Inflammatory macrophage (primary cell): ENCODE measurements at regions not wholly inside any gene's neighbourhood (a gene's known extent, or its start where the extent isn't known, plus 50 kb on each side); places are given as distances from the start of the nearest gene placed in this dataset.
"Not testable (repeated sequence)": the region's sequence is repeated elsewhere in the genome, so short reads cannot be mapped to it uniquely, and the experiment has no call there.

Experiments used
- DNase-seq, 2 donors: peaks; one replicate each; pipeline ENCODE4 v3.0.0-alpha.2; 2020 to 2022

- DNase-seq: not testable (repeated sequence)
These were observed 121.1 kb upstream of the SESTD1 start for GRCh38 chr2:179385756-179386155.

DNA sequence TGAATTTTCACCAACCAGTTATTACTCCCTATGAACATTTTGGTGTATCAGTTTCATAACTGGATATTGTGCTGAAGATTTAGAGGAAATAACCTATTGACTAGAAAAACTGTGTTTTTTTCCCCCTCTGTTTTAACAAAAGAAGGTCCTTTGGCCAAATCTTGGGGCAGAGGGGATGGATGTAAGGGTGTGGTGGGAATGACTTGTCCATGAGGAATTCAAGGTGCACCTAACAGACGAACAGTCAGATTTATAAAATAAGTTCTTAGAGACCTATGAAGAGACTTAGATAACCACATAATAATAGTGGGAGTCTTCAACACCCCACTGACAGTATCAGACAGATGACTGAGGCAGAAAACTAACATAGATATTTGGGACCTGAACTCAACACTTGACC, 119.3 kb upstream of the SESTD1 start:
- no peak for DNase-seq

GRCh38 chr2:179377296-179377695, 112.7 kb upstream of the SESTD1 start:
- no peak for DNase-seq

DNA sequence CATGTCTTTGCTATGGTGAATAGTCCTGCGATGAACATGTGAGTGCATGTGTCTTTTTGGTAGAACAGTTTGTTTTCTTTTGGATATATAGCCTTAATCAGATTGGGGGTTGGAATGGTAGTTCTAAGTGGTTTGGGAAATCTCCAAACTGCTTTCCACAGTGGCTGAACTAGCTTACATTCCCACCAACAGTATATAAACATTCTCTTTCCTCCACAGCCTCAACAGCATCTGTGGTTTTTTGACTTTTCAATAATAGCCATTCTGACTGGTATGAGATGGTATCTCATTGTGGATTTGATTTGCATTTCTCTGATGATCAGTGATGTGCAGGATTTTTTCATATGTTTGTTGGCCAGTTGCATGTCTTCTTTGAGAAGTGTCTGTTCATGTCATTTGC, 112.2 kb upstream of the SESTD1 start:
- DNase-seq: no peak

DNA sequence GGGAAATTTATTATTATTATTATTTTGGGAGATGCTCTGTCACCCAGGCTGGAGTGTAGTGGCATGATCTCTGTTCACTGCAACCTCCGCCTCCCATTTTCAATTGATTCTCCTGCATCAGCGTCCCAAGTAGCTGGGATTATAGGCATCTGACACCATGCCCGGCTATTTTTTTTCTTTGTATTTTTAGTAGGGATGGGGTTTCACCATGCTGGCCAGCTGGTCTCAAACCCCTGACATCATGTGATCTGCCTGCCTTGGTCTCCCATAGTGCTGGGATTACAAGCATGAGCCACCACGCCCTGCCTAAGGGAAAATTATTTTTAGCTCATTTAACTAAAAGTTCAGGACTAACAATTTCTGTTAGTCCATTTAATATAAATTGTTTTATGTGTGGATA, 109.2 kb upstream of the SESTD1 start:
- no peak for DNase-seq

- not testable (repeated sequence) for DNase-seq
These were observed 100.9 kb upstream of the SESTD1 start for GRCh38 chr2:179365561-179365960.

- no peak for DNase-seq
These were observed 91.2 kb upstream of the SESTD1 start for GRCh38 chr2:179355881-179356280.

- DNase-seq: no peak
These were observed 90.3 kb upstream of the SESTD1 start for GRCh38 chr2:179354739-179355537.

GRCh38 chr2:179354296-179354695, 89.7 kb upstream of the SESTD1 start:
- DNase-seq: no peak

DNA sequence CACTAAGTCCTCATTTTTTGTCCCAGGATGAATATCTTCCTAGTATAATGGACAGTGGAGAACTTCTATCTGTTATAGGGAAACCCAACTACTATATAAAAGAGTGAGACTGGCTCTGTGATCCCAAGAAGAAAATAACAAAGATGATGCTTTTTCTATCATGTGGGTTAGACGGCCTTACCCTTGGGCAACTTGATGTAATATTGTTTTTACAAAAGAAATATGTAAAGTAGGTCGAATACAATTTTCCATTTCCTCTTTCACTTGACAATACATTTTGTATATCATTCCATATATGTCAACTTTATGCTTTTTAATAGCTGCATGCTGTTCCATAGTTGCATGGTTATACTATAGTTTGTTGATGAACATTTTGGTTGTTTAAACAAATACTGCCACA, 87.5 kb upstream of the SESTD1 start:
- DNase-seq: peak in 1 of 2 donors; percentile 21

- DNase-seq: no peak
These were observed 86.4 kb upstream of the SESTD1 start for GRCh38 chr2:179351057-179351456.

GRCh38 chr2:179349670-179350303, 85.2 kb upstream of the SESTD1 start:
- peak in 1 of 2 donors; percentile 13 for DNase-seq

- no peak for DNase-seq
These were observed 84.3 kb upstream of the SESTD1 start for GRCh38 chr2:179348906-179349305.

DNA sequence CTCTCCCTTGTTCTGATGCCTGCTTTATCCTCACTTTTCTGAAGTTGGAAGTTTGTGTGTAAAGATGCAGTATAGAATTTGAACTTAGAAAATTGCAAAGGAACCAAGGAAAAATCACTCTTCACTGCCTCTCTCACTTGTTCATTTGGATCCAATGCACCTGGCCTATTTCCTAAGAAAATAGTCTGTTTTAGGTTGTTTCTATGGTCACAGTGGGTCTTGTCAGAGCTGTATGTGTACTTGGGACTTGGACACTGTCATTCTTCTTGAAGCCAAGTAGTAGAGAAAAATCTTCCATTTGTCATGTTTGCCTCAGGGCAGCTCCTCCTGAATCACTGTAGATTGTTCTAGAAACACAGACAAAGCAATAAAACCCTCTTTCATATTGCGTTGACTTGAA, 80.3 kb upstream of the SESTD1 start:
- no peak for DNase-seq

DNA sequence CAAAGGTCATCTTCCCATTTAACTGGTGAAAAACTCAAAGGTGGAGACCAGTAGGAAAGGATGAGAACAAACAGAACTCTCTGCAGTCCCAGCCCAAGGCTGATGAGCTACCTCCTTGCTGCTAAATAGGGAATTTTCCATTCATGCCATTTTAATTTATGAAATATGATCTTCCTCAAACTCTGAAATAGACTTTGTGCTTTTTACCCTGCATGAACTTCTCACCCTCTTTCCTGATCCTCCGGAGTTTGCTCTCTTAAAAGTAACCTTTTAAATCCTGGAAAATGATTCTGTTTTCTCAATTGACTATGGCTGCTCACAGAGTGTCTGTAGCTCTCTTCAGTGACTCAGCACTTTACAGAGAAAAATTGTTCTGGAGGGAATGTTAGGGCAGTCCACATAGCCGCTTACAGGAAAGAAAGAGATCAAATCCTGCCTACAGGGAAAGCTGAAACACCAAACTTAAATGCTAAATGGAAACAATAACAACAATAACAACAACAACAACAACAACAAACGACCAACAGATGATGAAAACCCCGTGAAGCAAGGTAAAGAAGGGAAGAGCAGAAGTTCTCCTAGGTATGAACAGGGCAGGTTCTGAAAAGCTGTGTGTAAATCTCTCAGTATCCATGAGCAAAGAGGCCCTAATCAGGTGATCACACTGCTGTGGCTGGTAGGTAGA, 79.8 kb upstream of the SESTD1 start:
- DNase-seq: no peak

DNA sequence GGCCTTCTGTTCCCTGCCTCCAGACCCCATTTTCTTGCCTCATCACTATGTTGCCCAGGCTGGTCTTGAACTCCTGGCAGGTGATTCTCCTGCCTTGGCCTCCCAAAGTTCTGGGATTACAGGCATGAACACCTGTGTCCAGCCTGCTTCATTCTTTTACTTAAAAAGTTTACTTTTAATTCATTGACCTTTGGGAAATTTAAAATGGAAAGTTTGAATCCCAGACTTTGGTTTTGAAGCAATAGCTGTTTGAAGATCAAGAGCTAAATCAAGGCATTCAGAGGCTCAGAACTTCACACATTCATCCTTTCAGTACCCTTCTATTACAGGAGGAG, 79.3 kb upstream of the SESTD1 start:
- no peak for DNase-seq

GRCh38 chr2:179341152-179341866, 76.7 kb upstream of the SESTD1 start:
- no peak for DNase-seq

DNA sequence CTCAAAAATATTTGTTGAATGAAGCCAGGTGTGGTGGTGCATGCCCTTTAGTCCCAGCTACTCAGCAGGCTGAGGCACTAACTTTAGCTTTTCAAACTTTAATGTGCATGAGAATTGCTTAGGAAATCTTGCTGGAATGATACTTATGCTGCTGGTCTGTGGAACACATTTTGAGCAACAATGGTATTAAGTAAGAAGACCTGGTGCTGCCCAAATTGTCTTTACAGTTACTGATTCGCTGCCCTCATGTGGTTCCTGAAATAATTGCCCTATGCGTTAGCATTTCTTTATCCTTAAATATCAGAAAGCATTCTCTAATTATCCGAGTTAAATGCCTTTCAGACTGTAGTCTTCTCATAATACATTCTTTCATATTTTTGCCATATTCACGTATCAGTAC, 76.0 kb upstream of the SESTD1 start:
- DNase-seq: peak; percentile 39 to 56

- DNase-seq: peak; percentile 2 to 40
These were observed 74.0 kb upstream of the SESTD1 start for GRCh38 chr2:179338681-179339080.

- no peak for DNase-seq
These were observed 72.3 kb upstream of the SESTD1 start for GRCh38 chr2:179336782-179337534.

DNA sequence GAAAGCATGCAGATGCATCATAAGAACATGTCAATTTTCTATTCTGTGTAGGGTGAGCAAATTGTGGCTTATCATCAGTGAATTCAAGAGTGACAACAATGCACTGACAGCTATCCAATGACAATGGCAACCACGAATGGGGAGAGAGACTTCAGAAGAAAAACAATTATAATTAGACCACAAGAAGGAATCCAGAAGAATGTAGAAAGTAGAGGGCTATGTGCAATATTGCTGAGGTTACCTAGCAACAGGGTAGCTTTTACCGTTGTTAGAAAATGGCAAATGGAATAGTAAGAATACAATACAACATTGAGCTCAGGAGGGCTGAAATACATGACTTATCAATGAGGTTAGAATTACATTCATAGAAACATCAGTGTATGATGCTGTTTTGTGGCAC, 71.1 kb upstream of the SESTD1 start:
- DNase-seq: no peak

- no peak for DNase-seq
These were observed 68.3 kb upstream of the SESTD1 start for GRCh38 chr2:179332903-179333302.

DNA sequence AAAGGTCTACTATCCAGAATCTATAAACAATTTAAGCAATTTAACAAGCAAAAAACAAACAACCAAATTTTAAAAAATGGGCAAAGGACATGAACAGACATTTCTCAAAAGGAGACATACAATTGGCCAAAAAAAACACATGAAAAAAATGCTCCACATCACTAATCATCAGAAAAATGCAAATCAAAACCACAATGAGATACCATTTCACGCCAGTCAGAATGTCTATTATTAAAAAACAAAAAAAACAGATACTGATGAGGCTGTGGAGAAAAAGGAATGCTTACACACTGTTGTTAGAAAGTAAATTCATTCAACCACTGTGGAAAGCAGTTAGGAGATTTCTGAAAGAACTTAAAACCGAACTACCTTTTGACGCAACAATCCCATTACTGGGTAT, 66.4 kb upstream of the SESTD1 start:
- no peak for DNase-seq
